Panc1 (cell line): ENCODE measurements at regions not wholly inside any gene's neighbourhood (a gene's known extent, or its start where the extent isn't known, plus 50 kb on each side); places are given as distances from the start of the nearest gene placed in this dataset.

Experiments used
- CTCF ChIP-seq: fragments of 450-650 bp; IDR thresholded peaks from 2 replicates; pipeline ENCODE4 v1.5.1; 2017; ENCODE audit warnings: mild to moderate bottlenecking
- REST ChIP-seq, 2 experiments: IDR thresholded peaks; 2 replicates each; pipeline ENCODE4 v1.6.1; 2011 to 2012; ENCODE audit warnings: low read depth in 2 of 2, control low read depth in 1 of 2, low read length in 1 of 2, mild to moderate bottlenecking in 1 of 2, moderate library complexity in 1 of 2; ENCODE audit not compliant: insufficient read depth in 1 of 2
- TCF7L2 ChIP-seq: IDR thresholded peaks from 2 replicates; pipeline ENCODE4 v1.6.1; 2011; ENCODE audit warnings: mild to moderate bottlenecking, low read depth, low read length, inconsistent platforms

GRCh38 chr9:105930011-105930627 is 235.8 kb downstream of the TMEM38B start:
- no peak for TF ChIP-seq CTCF
- no peak for TF ChIP-seq TCF7L2
- no peak for TF ChIP-seq REST (IDR thresholded peaks at IDR 0.05; ENCODE audit: insufficient read depth in 1 of 2, low read depth in 2 of 2, low read length in 1 of 2)
